ENCODE measurements at regions not wholly inside any gene's neighbourhood (a gene's known extent, or its start where the extent isn't known, plus 50 kb on each side); places are given as distances from the start of the nearest gene placed in this dataset.
"Not testable (repeated sequence)": the region's sequence is repeated elsewhere in the genome, so short reads cannot be mapped to it uniquely, and the experiment has no call there.

GRCh38 chr22:27302501-27302900, 499.1 kb downstream of the MN1 start:
- DNase-seq: no peak

GRCh38 chr22:27303718-27304117, 497.8 kb downstream of the MN1 start:
- DNase-seq: no peak

- DNase-seq: no peak
These were observed 494.8 kb downstream of the MN1 start for GRCh38 chr22:27306771-27307170.

- no peak for DNase-seq
These were observed 493.9 kb downstream of the MN1 start for GRCh38 chr22:27307545-27308247.

GRCh38 chr22:27308513-27308912, 493.0 kb downstream of the MN1 start:
- no peak for DNase-seq

- no peak for DNase-seq
These were observed 491.9 kb downstream of the MN1 start for GRCh38 chr22:27309697-27310096.

- DNase-seq: no peak
These were observed 490.4 kb downstream of the MN1 start for GRCh38 chr22:27310966-27311697.

GRCh38 chr22:27311698-27312550, 489.6 kb downstream of the MN1 start:
- no peak for DNase-seq

- no peak for DNase-seq
These were observed 489.0 kb downstream of the MN1 start for GRCh38 chr22:27312565-27312964.

GRCh38 chr22:27312966-27313855, 488.3 kb downstream of the MN1 start:
- DNase-seq: no peak

GRCh38 chr22:27314276-27314807, 487.2 kb downstream of the MN1 start:
- no peak for DNase-seq

GRCh38 chr22:27315833-27316232, 485.7 kb downstream of the MN1 start:
- DNase-seq: no peak

- no peak for DNase-seq
These were observed 484.5 kb downstream of the MN1 start for GRCh38 chr22:27317096-27317495.

- DNase-seq: no peak
These were observed 483.6 kb downstream of the MN1 start for GRCh38 chr22:27317971-27318428.

GRCh38 chr22:27318516-27318915, 483.0 kb downstream of the MN1 start:
- no peak for DNase-seq

- no peak for DNase-seq
These were observed 477.9 kb downstream of the MN1 start for GRCh38 chr22:27323661-27324060.

GRCh38 chr22:27324908-27325307, 476.6 kb downstream of the MN1 start:
- not testable (repeated sequence) for DNase-seq

- DNase-seq: no peak
These were observed 474.1 kb downstream of the MN1 start for GRCh38 chr22:27327497-27327896.

GRCh38 chr22:27327981-27328721, 473.4 kb downstream of the MN1 start:
- DNase-seq: no peak

GRCh38 chr22:27329131-27329850, 472.3 kb downstream of the MN1 start:
- DNase-seq: no peak
